ENCODE measurements at regions not wholly inside any gene's neighbourhood (a gene's known extent, or its start where the extent isn't known, plus 50 kb on each side); places are given as distances from the start of the nearest gene placed in this dataset.

DNA sequence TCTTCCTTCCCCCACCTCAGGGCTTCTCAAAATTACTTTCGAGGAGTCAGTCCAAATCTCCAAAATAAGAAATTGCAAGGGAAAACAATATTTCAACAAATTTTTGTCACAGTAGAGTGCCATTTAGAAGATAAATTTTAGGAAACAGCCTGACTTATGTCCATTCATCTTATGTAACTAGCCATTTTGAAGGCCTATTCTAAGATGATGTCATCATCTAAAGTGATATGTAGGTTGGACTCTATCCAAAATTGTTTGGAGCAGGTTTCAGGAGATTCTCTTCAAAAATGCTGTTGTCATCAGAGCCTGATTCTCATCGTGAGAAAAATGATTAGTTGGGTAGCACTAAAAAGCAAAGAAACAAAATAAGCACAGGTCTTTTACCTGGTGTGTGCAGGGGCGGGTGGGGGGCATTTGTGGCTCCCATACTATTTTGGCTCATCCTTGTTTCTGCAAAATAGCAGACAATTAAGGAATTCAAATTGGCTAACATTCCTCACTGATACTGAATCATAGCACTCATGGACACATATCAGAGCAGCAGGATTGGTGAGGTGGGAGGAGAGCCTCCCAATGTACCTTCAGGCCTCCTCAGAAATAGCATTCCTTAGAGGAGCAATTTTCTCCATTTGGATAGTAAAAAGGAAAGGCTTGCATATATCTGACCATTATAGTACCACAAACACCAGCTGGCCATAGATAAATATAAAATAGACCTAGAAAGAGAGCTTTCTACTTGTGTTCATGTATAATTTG is 360.9 kb upstream of the NAV3 start:
- TF ChIP-seq, protein P1, sequence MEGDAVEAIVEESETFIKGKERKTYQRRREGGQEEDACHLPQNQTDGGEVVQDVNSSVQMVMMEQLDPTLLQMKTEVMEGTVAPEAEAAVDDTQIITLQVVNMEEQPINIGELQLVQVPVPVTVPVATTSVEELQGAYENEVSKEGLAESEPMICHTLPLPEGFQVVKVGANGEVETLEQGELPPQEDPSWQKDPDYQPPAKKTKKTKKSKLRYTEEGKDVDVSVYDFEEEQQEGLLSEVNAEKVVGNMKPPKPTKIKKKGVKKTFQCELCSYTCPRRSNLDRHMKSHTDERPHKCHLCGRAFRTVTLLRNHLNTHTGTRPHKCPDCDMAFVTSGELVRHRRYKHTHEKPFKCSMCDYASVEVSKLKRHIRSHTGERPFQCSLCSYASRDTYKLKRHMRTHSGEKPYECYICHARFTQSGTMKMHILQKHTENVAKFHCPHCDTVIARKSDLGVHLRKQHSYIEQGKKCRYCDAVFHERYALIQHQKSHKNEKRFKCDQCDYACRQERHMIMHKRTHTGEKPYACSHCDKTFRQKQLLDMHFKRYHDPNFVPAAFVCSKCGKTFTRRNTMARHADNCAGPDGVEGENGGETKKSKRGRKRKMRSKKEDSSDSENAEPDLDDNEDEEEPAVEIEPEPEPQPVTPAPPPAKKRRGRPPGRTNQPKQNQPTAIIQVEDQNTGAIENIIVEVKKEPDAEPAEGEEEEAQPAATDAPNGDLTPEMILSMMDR (IDR thresholded peaks at IDR 0.05): no peak
- TF ChIP-seq EZH2 (IDR thresholded peaks at IDR 0.05; ENCODE audit: borderline replicate concordance, insufficient read depth, low read depth, low read length, poor library complexity, severe bottlenecking): no peak
